Tibial artery (tissue), 4 donors: ENCODE measurements at regions not wholly inside any gene's neighbourhood (a gene's known extent, or its start where the extent isn't known, plus 50 kb on each side); places are given as distances from the start of the nearest gene placed in this dataset.

Source experiments
- DNase-seq, 2 donors: peaks; one replicate each; pipeline ENCODE4 v3.0.0-alpha.2; 2019
- H3K27ac ChIP-seq, 2 donors: fragments of 200-600 bp; sonication (generic) in 1 of 2; 1 replicate in 1 of 2; 2 replicates in 1 of 2; pipeline ENCODE4 v1.5.1; 2018 to 2019; ENCODE audit warnings: mild to moderate bottlenecking in 1 of 2
- H3K27me3 ChIP-seq, 2 donors: fragments of 200-600 bp; sonication (generic) in 1 of 2; one replicate each; pipeline versions ENCODE4 v1.5.1 to v1.6.0; 2016 to 2019
- H3K36me3 ChIP-seq, 3 donors: fragments of 200-600 bp; sonication (generic) in 2 of 3; one replicate each; pipeline ENCODE4 v1.5.1; 2016 to 2019; ENCODE audit warnings: mild to moderate bottlenecking in 2 of 3
- H3K4me1 ChIP-seq, 4 donors: fragments of 200-600 bp; sonication (generic) in 2 of 4; 1 replicate in 3 of 4; 2 replicates in 1 of 4; pipeline ENCODE4 v1.5.1; 2016 to 2019
- H3K4me3 ChIP-seq, 2 donors: fragments of 200-600 bp; sonication (generic) in 1 of 2; 1 replicate in 1 of 2; 2 replicates in 1 of 2; pipeline ENCODE4 v1.5.1; 2018 to 2019; ENCODE audit warnings: mild to moderate bottlenecking in 2 of 2
- H3K9me3 ChIP-seq, 3 donors: fragments of 200-600 bp; sonication (generic) in 1 of 3; one replicate each; pipeline ENCODE4 v1.5.1; 2016 to 2019
- CTCF ChIP-seq, 2 experiments: fragments of 200-600 bp in 1 of 2; fragments of 450-650 bp in 1 of 2; IDR thresholded peaks; one replicate each; pipeline ENCODE4 v1.5.1; 2017 to 2019; ENCODE audit warnings: antibody characterized with exemption in 2 of 2, mild to moderate bottlenecking in 1 of 2, moderate library complexity in 1 of 2
- intact Hi-C: fragments of 100-400 bp; cut with DNase I; formaldehyde crosslinking; loops from one replicate; pipeline ENCODE4 v1.15.0; 2023; ENCODE audit warnings: low total_unique reads

- H3K4me3 ChIP-seq, result no peak overlapping the region
- H3K9me3 ChIP-seq, result no peaks in the 10 kb centered on the region
- H3K4me1 ChIP-seq, result no peaks in the 10 kb centered on the region
- H3K27ac ChIP-seq, result no peak overlapping the region
- no peak for DNase-seq
- H3K27me3 ChIP-seq, result no peaks in the 10 kb centered on the region
- intact Hi-C loops, result no loop called here
- H3K36me3 ChIP-seq, result no peaks in the 10 kb centered on the region
- TF ChIP-seq CTCF (IDR thresholded peaks at IDR 0.05), result no peak
These were observed 352.0 kb upstream of the RAB6C start for GRCh38 chr2:129627437-129627836.

GRCh38 chr2:129636692-129637091 is 342.8 kb upstream of the RAB6C start:
- no peaks in the 10 kb centered on the region for H3K27me3 ChIP-seq
- intact Hi-C loops, result no loop called here
- DNase-seq, result no peak
- no peak for TF ChIP-seq CTCF (IDR thresholded peaks at IDR 0.05)
- no peaks in the 10 kb centered on the region for H3K4me1 ChIP-seq
- H3K4me3 ChIP-seq, result no peak overlapping the region
- H3K9me3 ChIP-seq, result no peaks in the 10 kb centered on the region
- no peak overlapping the region for H3K27ac ChIP-seq
- H3K36me3 ChIP-seq, result no peaks in the 10 kb centered on the region

- Histone ChIP-seq H3K36me3 (no peaks in the 10 kb centered on the region), H3K9me3 (no peaks in the 10 kb centered on the region), H3K27me3 (no peaks in the 10 kb centered on the region), H3K4me1 (no peaks in the 10 kb centered on the region), H3K4me3 (no peak overlapping the region), H3K27ac (no peak overlapping the region)
- intact Hi-C loops, result no loop called here
- DNase-seq, result no peak
- no peak for TF ChIP-seq CTCF (IDR thresholded peaks at IDR 0.05)
These were observed 338.1 kb upstream of the RAB6C start for GRCh38 chr2:129641371-129641770.

GRCh38 chr2:129642526-129643043 is 336.9 kb upstream of the RAB6C start:
- TF ChIP-seq CTCF (IDR thresholded peaks at IDR 0.05), result no peak
- intact Hi-C loops, result no loop called here
- Histone ChIP-seq H3K36me3 (no peaks in the 10 kb centered on the region), H3K4me3 (no peak overlapping the region), H3K4me1 (no peaks in the 10 kb centered on the region), H3K27me3 (no peaks in the 10 kb centered on the region), H3K9me3 (no peaks in the 10 kb centered on the region), H3K27ac (no peak overlapping the region)
- DNase-seq, result no peak

- Histone ChIP-seq H3K4me1 (no peaks in the 10 kb centered on the region), H3K27me3 (no peaks in the 10 kb centered on the region), H3K9me3 (no peaks in the 10 kb centered on the region), H3K36me3 (no peaks in the 10 kb centered on the region), H3K4me3 (no peak overlapping the region), H3K27ac (no peak overlapping the region)
- DNase-seq, result no peak
- intact Hi-C loops, result no loop called here
- TF ChIP-seq CTCF (IDR thresholded peaks at IDR 0.05), result no peak
These were observed 334.1 kb upstream of the RAB6C start for GRCh38 chr2:129645335-129645734.

GRCh38 chr2:129646107-129646506 is 333.4 kb upstream of the RAB6C start:
- TF ChIP-seq CTCF (IDR thresholded peaks at IDR 0.05), result no peak
- DNase-seq, result no peak
- Histone ChIP-seq H3K36me3 (no peaks in the 10 kb centered on the region), H3K4me3 (no peak overlapping the region), H3K27ac (no peak overlapping the region), H3K9me3 (no peaks in the 10 kb centered on the region), H3K4me1 (no peaks in the 10 kb centered on the region), H3K27me3 (no peaks in the 10 kb centered on the region)
- intact Hi-C loops, result no loop called here
